H9 (cell line): ENCODE measurements at regions not wholly inside any gene's neighbourhood (a gene's known extent, or its start where the extent isn't known, plus 50 kb on each side); places are given as distances from the start of the nearest gene placed in this dataset.

Experiments used
- DNase-seq: peaks from one replicate; pipeline ENCODE4 v3.0.0-alpha.2; 2017
- H2AFZ ChIP-seq: one replicate; pipeline ENCODE4 v1.6.1; 2013; ENCODE audit warnings: mild to moderate bottlenecking, low read length, control low read depth, moderate library complexity
- H2AK5ac ChIP-seq: 2 replicates; pipeline ENCODE4 v1.6.1; 2013; ENCODE audit warnings: low read length, control low read depth, mixed read lengths; ENCODE audit not compliant: insufficient read length
- H2BK120ac ChIP-seq: one replicate; pipeline ENCODE4 v1.6.1; 2013; ENCODE audit warnings: low read depth, mild to moderate bottlenecking, low read length, control low read depth, inconsistent platforms; ENCODE audit not compliant: poor library complexity, severe bottlenecking
- H2BK12ac ChIP-seq: 2 replicates; pipeline ENCODE4 v1.6.1; 2013; ENCODE audit warnings: low read length, control low read depth, mixed read lengths, low read depth; ENCODE audit not compliant: insufficient read length
- H2BK15ac ChIP-seq: 2 replicates; pipeline ENCODE4 v1.6.1; 2013; ENCODE audit warnings: low read depth, low read length, control low read depth
- H2BK20ac ChIP-seq: one replicate; pipeline ENCODE4 v1.6.1; 2013; ENCODE audit warnings: low read depth, mild to moderate bottlenecking, low read length, control low read depth, inconsistent platforms; ENCODE audit not compliant: poor library complexity, severe bottlenecking
- H2BK5ac ChIP-seq: 2 replicates; pipeline ENCODE4 v1.6.1; 2013; ENCODE audit warnings: low read length, control low read depth, mixed read lengths; ENCODE audit not compliant: insufficient read length
- H3K14ac ChIP-seq: 2 replicates; pipeline ENCODE4 v1.6.1; 2013; ENCODE audit warnings: low read length, control low read depth; ENCODE audit not compliant: insufficient read depth
- H3K18ac ChIP-seq: 2 replicates; pipeline ENCODE4 v1.6.1; 2013; ENCODE audit warnings: low read depth, mild to moderate bottlenecking, mixed read lengths, low read length, control low read depth; ENCODE audit not compliant: insufficient read length
- H3K23ac ChIP-seq: 2 replicates; pipeline ENCODE4 v1.6.1; 2013; ENCODE audit warnings: low read length, control low read depth, mixed read lengths, low read depth; ENCODE audit not compliant: insufficient read length
- H3K23me2 ChIP-seq: 2 replicates; pipeline ENCODE4 v1.6.1; 2013; ENCODE audit warnings: low read depth, mild to moderate bottlenecking, mixed read lengths, low read length, control low read depth; ENCODE audit not compliant: insufficient read length, poor library complexity, severe bottlenecking
- H3K27ac ChIP-seq: 2 replicates; pipeline ENCODE4 v1.5.1; 2013; ENCODE audit warnings: low read length, control low read depth, mixed read lengths, low read depth; ENCODE audit not compliant: insufficient read length
- H3K27me3 ChIP-seq: 2 replicates; pipeline ENCODE4 v1.6.1; 2013; ENCODE audit warnings: low read length, control low read depth, inconsistent platforms; ENCODE audit not compliant: insufficient read depth
- H3K4ac ChIP-seq: 2 replicates; pipeline ENCODE4 v1.6.1; 2013; ENCODE audit warnings: low read depth, mild to moderate bottlenecking, control low read depth, inconsistent platforms, low read length, moderate library complexity
- H3K4me1 ChIP-seq: 2 replicates; pipeline ENCODE4 v1.6.1; 2013; ENCODE audit warnings: low read length, control low read depth, inconsistent platforms; ENCODE audit not compliant: insufficient read depth
- H3K4me2 ChIP-seq: 2 replicates; pipeline ENCODE4 v1.6.1; 2013; ENCODE audit warnings: low read length, control low read depth, mixed read lengths; ENCODE audit not compliant: insufficient read length, insufficient read depth
- H3K56ac ChIP-seq: 2 replicates; pipeline ENCODE4 v1.6.1; 2013; ENCODE audit warnings: low read depth, mild to moderate bottlenecking, mixed read lengths, low read length, control low read depth; ENCODE audit not compliant: insufficient read length
- H3K79me1 ChIP-seq: 2 replicates; pipeline ENCODE4 v1.6.1; 2013; ENCODE audit warnings: low read depth, mild to moderate bottlenecking, moderate library complexity, low read length, control low read depth, inconsistent platforms; ENCODE audit not compliant: insufficient read depth, poor library complexity, severe bottlenecking
- H3K79me2 ChIP-seq: 2 replicates; pipeline ENCODE4 v1.6.1; 2013; ENCODE audit warnings: low read length, control low read depth, inconsistent platforms; ENCODE audit not compliant: insufficient read depth
- H3K9ac ChIP-seq: 2 replicates; pipeline ENCODE4 v1.6.1; 2013; ENCODE audit warnings: low read length, control low read depth, mixed read lengths; ENCODE audit not compliant: insufficient read length; ENCODE audit errors: extremely low read depth
- H3K9me3 ChIP-seq: one replicate; pipeline ENCODE4 v1.6.1; 2013; ENCODE audit warnings: low read depth, low read length, inconsistent platforms; ENCODE audit not compliant: control insufficient read depth
- H3T11ph ChIP-seq: one replicate; pipeline ENCODE4 v1.6.1; 2013; ENCODE audit warnings: mild to moderate bottlenecking, low read length, control low read depth, inconsistent platforms
- H4K20me1 ChIP-seq: one replicate; pipeline ENCODE4 v1.6.1; 2013; ENCODE audit not compliant: control insufficient read depth, insufficient read length, insufficient read depth
- H4K5ac ChIP-seq: 2 replicates; pipeline ENCODE4 v1.6.1; 2013; ENCODE audit warnings: low read depth, mild to moderate bottlenecking, mixed read lengths, low read length, control low read depth; ENCODE audit not compliant: insufficient read length
- H4K8ac ChIP-seq: replicated peaks from 2 replicates; pipeline ENCODE4 v1.6.1; 2013; ENCODE audit warnings: low read length, control low read depth, mixed read lengths, low read depth; ENCODE audit not compliant: insufficient read length
- H4K91ac ChIP-seq: 2 replicates; pipeline ENCODE4 v1.6.1; 2013; ENCODE audit warnings: low read depth, mild to moderate bottlenecking, moderate library complexity, mixed read lengths, low read length, control low read depth; ENCODE audit not compliant: insufficient read length
- H3K27ac Mint-ChIP-seq, 3 experiments: 2 replicates in 2 of 3; 3 replicates in 1 of 3; pipeline ENCODE4 v1.8.0; 2020 to 2021; ENCODE audit warnings: mixed read lengths in 3 of 3, mild to moderate bottlenecking in 1 of 3, moderate library complexity in 1 of 3
- H3K27me3 Mint-ChIP-seq: 2 replicates; pipeline ENCODE4 v1.8.0; 2021; ENCODE audit warnings: low read depth, mild to moderate bottlenecking, moderate library complexity, mixed read lengths
- H3K36me3 Mint-ChIP-seq, 3 experiments: 2 replicates in 2 of 3; 3 replicates in 1 of 3; pipeline ENCODE4 v1.8.0; 2020 to 2021; ENCODE audit warnings: low read depth in 3 of 3, mixed read lengths in 3 of 3; ENCODE audit not compliant: insufficient read depth in 1 of 3
- H3K4me1 Mint-ChIP-seq, 2 experiments: 2 replicates each; pipeline ENCODE4 v1.8.0; 2020; ENCODE audit warnings: mixed read lengths in 2 of 2
- H3K4me3 Mint-ChIP-seq, 2 experiments: 2 replicates in 1 of 2; 3 replicates in 1 of 2; pipeline ENCODE4 v1.8.0; 2020 to 2021; ENCODE audit warnings: mild to moderate bottlenecking in 2 of 2, mixed read lengths in 2 of 2, moderate library complexity in 1 of 2
- H3K9me3 Mint-ChIP-seq, 2 experiments: 2 replicates in 1 of 2; 3 replicates in 1 of 2; pipeline ENCODE4 v1.8.0; 2020; ENCODE audit warnings: mild to moderate bottlenecking in 2 of 2, mixed read lengths in 2 of 2, moderate library complexity in 1 of 2
- WGBS: extraction: QIAGEN DNeasy Blood & Tissue Kit; methylation state at CpG from one replicate; pipeline ENCODE4 v1.1.7; 2013; ENCODE audit warnings: missing lambda C conversion rate, low lambda C conversion rate, mixed read lengths; ENCODE audit not compliant: insufficient read length; ENCODE audit errors: extremely low coverage; 5-methylcytosine and 5-hydroxymethylcytosine counted together
- TF ChIP-seq, protein P1 (sequence below): fragments of 200-600 bp; sonication (generic); conservative IDR thresholded peaks from 3 replicates; pipeline ENCODE4 v1.8.0; 2021; ENCODE audit warnings: antibody characterized with exemption, mild to moderate bottlenecking

DNA sequence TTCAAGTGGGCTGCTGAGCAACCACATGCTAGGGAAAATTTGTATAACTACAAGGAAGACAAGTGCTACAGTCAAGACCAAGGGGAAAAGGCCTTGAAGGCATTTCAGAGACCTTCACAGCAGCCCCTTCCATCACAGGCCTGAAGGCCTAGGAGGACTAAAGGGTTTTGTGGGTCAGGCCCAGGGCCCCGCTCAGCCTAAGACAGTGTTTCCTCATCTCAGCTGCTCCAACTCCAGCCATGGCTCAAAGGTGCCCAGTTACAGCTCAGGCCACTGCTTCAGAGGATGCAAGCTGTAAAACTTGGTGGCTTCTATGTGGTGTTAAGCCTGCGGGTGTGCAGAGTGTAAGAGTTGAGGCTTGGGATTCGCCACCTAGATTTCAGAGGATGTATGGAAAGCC lies 260.5 kb downstream of the NXPE2 start:
- no peak overlapping the region for H3K56ac ChIP-seq

More for the DNA sequence above, 260.5 kb downstream of the NXPE2 start:
- TF ChIP-seq, protein P1, sequence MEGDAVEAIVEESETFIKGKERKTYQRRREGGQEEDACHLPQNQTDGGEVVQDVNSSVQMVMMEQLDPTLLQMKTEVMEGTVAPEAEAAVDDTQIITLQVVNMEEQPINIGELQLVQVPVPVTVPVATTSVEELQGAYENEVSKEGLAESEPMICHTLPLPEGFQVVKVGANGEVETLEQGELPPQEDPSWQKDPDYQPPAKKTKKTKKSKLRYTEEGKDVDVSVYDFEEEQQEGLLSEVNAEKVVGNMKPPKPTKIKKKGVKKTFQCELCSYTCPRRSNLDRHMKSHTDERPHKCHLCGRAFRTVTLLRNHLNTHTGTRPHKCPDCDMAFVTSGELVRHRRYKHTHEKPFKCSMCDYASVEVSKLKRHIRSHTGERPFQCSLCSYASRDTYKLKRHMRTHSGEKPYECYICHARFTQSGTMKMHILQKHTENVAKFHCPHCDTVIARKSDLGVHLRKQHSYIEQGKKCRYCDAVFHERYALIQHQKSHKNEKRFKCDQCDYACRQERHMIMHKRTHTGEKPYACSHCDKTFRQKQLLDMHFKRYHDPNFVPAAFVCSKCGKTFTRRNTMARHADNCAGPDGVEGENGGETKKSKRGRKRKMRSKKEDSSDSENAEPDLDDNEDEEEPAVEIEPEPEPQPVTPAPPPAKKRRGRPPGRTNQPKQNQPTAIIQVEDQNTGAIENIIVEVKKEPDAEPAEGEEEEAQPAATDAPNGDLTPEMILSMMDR: no peak
- no peaks in the 10 kb centered on the region for H3K4me1 Mint-ChIP-seq
- Histone ChIP-seq H3K4me2 (no peak overlapping the region), H3K79me2 (no peaks in the 10 kb centered on the region), H3T11ph (no peak overlapping the region), H2BK20ac (no peak overlapping the region), H3K23me2 (no peaks in the 10 kb centered on the region), H3K23ac (no peak overlapping the region), H2BK15ac (no peak overlapping the region), H4K91ac (no peak overlapping the region), H2BK5ac (no peak overlapping the region), H4K8ac (no peak overlapping the region), H3K27me3 (no peaks in the 10 kb centered on the region), H3K14ac (no peak overlapping the region), H3K4me1 (no peaks in the 10 kb centered on the region), H3K9ac (no peak overlapping the region), H3K27ac (no peak overlapping the region), H4K5ac (no peak overlapping the region), H4K20me1 (no peaks in the 10 kb centered on the region), H2AFZ (no peak overlapping the region), H3K79me1 (no peaks in the 10 kb centered on the region), H2AK5ac (no peak overlapping the region), H2BK12ac (no peak overlapping the region), H3K18ac (no peak overlapping the region), H3K9me3 (peaks cover 16% of the 10 kb centered on the region), H3K4ac (no peak overlapping the region), H2BK120ac (no peak overlapping the region)
- peaks cover 10 to 34% (median 12%) of the 10 kb centered on the region in 3 experiments for H3K36me3 Mint-ChIP-seq
- no CpG with 5 or more reads among the region's 3 CpGs for WGBS
- no peak for DNase-seq
- H3K27ac Mint-ChIP-seq: no peak overlapping the region
- H3K27me3 Mint-ChIP-seq: no peaks in the 10 kb centered on the region; the same call in 1 of the 2 replicates
- H3K9me3 Mint-ChIP-seq: peaks cover 24 to 41% of the 10 kb centered on the region in 2 experiments
- H3K4me3 Mint-ChIP-seq: no peak overlapping the region
